Breast epithelium (tissue), 4 donors: ENCODE measurements at regions not wholly inside any gene's neighbourhood (a gene's known extent, or its start where the extent isn't known, plus 50 kb on each side); places are given as distances from the start of the nearest gene placed in this dataset.

ENCODE experiments used
- DNase-seq, 2 donors: peaks; one replicate each; pipeline ENCODE4 v3.0.0-alpha.2; 2019; ENCODE audit warnings: low spot score in 2 of 2
- H3K27ac ChIP-seq, 2 donors: fragments of 200-600 bp; sonication (generic) in 1 of 2; one replicate each; pipeline ENCODE4 v1.5.1; 2016 to 2019; ENCODE audit warnings: mild to moderate bottlenecking in 1 of 2
- H3K27me3 ChIP-seq, 2 donors: fragments of 200-600 bp; sonication (generic) in 1 of 2; one replicate each; pipeline versions ENCODE4 v1.5.1 to v1.6.0; 2017 to 2019; ENCODE audit warnings: control low read depth in 1 of 2, mild to moderate bottlenecking in 1 of 2
- H3K36me3 ChIP-seq: fragments of 200-600 bp; one replicate; pipeline ENCODE4 v1.5.1; 2019
- H3K4me1 ChIP-seq, 2 donors: fragments of 200-600 bp; sonication (generic); one replicate each; pipeline ENCODE4 v1.5.1; 2016 to 2019; ENCODE audit warnings: control low read depth in 1 of 2
- H3K4me3 ChIP-seq, 3 donors: fragments of 200-600 bp; sonication (generic); 1 replicate in 2 of 3; 2 replicates in 1 of 3; pipeline ENCODE4 v1.5.1; 2016 to 2019; ENCODE audit warnings: mild to moderate bottlenecking in 3 of 3, moderate library complexity in 2 of 3
- H3K9me3 ChIP-seq, 2 donors: fragments of 200-600 bp; sonication (generic) in 1 of 2; one replicate each; pipeline ENCODE4 v1.5.1; 2016 to 2019; ENCODE audit warnings: control low read depth in 1 of 2
- POLR2A ChIP-seq: fragments of 450-650 bp; IDR thresholded peaks from one replicate; pipeline ENCODE4 v1.6.1; 2016; ENCODE audit warnings: antibody characterized with exemption, mild to moderate bottlenecking, moderate library complexity
- POLR2AphosphoS5 ChIP-seq, 3 donors: sonication (generic); formaldehyde crosslinking; IDR thresholded peaks; one replicate each; pipeline ENCODE4 v1.6.1; 2017; ENCODE audit warnings: antibody characterized with exemption in 3 of 3
- intact Hi-C: fragments of 100-400 bp; cut with DNase I; formaldehyde crosslinking; loops from one replicate; pipeline ENCODE4 v1.15.1; 2023; ENCODE audit warnings: low total_unique reads
- TF ChIP-seq, protein P1 (sequence below), 3 donors: fragments of 450-650 bp; IDR thresholded peaks; one replicate each; pipeline ENCODE4 v1.5.1; 2016 to 2017; ENCODE audit warnings: antibody characterized with exemption in 3 of 3, mild to moderate bottlenecking in 3 of 3, moderate library complexity in 3 of 3

DNA sequence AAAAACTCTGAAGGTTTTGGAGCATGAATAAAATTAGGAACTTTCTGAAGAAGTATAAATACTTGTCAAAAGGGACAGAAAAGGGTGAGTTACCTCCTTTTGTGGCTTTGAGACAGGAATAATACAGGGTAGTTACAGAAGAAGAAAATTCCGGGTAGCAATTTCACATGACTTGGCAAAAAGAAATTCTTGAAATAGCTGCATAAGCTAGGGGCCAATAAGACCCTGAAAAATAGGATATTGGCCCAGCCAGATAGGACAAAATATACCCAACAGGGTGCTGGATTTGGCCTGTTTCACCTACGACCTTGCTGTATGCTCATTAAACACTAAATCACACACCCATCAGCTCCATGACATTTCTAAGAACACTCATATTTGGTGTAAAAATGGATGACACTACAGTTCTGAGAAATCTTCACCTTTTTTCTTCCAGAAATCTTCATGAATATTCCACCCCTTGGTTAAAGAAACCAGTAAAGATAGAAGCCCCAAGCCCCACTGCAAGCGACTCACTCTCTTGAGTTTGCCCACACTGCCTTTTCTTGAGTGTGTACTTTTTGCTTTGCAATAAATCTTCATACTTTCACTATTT, 362.7 kb downstream of the SEMA3D start:
- DNase-seq, result no peak
- H3K4me1 ChIP-seq, result no peaks in the 10 kb centered on the region

DNA sequence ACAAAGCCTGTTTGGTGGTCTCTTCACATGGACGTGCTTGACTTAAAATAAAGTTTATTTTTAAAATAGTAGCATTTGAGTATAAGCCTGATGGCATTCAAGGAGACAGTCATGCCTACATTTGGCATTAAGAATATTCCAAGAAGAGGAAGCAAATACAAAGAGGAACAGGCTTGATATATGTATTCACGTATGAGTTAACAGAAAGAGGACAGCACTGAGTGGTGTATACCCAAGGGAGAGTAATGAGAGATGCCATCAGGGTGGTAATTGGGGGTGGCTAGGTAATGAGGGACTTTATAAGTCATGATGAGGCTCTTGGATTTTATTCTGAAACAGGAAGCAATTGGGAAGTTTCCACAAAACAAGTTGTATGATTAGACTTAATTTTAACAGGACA, 363.3 kb downstream of the SEMA3D start:
- H3K27me3 ChIP-seq, result no peaks in the 10 kb centered on the region
- no peaks in the 10 kb centered on the region for H3K4me1 ChIP-seq
- no peak overlapping the region for H3K4me3 ChIP-seq
- no peaks in the 10 kb centered on the region for H3K9me3 ChIP-seq
- intact Hi-C loops, result no loop called here
- no peaks in the 10 kb centered on the region for H3K36me3 ChIP-seq
- no peak for DNase-seq
- H3K27ac ChIP-seq, result no peak overlapping the region
- TF ChIP-seq, protein P1, sequence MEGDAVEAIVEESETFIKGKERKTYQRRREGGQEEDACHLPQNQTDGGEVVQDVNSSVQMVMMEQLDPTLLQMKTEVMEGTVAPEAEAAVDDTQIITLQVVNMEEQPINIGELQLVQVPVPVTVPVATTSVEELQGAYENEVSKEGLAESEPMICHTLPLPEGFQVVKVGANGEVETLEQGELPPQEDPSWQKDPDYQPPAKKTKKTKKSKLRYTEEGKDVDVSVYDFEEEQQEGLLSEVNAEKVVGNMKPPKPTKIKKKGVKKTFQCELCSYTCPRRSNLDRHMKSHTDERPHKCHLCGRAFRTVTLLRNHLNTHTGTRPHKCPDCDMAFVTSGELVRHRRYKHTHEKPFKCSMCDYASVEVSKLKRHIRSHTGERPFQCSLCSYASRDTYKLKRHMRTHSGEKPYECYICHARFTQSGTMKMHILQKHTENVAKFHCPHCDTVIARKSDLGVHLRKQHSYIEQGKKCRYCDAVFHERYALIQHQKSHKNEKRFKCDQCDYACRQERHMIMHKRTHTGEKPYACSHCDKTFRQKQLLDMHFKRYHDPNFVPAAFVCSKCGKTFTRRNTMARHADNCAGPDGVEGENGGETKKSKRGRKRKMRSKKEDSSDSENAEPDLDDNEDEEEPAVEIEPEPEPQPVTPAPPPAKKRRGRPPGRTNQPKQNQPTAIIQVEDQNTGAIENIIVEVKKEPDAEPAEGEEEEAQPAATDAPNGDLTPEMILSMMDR (IDR thresholded peaks at IDR 0.05), result no peak
- no peak for TF ChIP-seq POLR2AphosphoS5 (IDR thresholded peaks at IDR 0.05)

More for the DNA sequence above, 362.7 kb downstream of the SEMA3D start:
- Histone ChIP-seq H3K27ac (no peak overlapping the region), H3K36me3 (no peaks in the 10 kb centered on the region), H3K9me3 (no peaks in the 10 kb centered on the region), H3K27me3 (no peaks in the 10 kb centered on the region), H3K4me3 (no peak overlapping the region)
- TF ChIP-seq POLR2A (no peak), POLR2AphosphoS5 (IDR thresholded peaks at IDR 0.05) (no peak)
- TF ChIP-seq, protein P1 (IDR thresholded peaks at IDR 0.05), result no peak
- intact Hi-C loops, result no loop called here

DNA sequence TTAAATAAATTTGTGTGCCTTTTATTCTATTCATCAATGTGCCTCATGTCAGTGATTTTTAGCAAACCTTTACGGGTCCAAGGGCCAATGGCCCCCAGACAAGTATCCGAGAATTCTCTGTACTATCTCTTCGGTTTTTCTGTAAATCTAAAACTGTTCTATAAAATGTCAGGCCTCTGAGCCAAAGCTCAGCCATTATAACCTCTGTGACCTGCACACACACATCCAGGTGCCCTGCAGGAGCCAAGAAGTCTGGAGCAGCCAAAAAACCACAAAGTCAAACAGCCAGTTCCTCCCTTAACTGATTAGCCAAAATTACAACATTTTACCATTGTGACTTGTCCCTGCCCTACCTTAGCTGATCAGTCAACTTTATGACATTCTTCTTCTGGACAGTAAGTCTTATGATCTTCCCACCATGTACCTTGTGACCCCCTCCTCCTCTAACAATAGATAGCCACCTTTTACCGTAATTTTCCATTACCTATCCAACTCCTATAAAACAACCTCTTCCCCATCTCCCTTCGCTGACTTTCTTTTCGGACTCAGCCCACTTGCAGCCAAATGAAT, 363.8 kb downstream of the SEMA3D start:
- Histone ChIP-seq H3K4me3 (no peak overlapping the region), H3K4me1 (no peaks in the 10 kb centered on the region), H3K27ac (no peak overlapping the region), H3K9me3 (no peaks in the 10 kb centered on the region), H3K36me3 (no peaks in the 10 kb centered on the region), H3K27me3 (no peaks in the 10 kb centered on the region)
- DNase-seq, result no peak
- intact Hi-C loops, result no loop called here
- TF ChIP-seq, protein P1 (IDR thresholded peaks at IDR 0.05), result no peak
- TF ChIP-seq POLR2AphosphoS5 (IDR thresholded peaks at IDR 0.05) (no peak), POLR2A (no peak)

DNA sequence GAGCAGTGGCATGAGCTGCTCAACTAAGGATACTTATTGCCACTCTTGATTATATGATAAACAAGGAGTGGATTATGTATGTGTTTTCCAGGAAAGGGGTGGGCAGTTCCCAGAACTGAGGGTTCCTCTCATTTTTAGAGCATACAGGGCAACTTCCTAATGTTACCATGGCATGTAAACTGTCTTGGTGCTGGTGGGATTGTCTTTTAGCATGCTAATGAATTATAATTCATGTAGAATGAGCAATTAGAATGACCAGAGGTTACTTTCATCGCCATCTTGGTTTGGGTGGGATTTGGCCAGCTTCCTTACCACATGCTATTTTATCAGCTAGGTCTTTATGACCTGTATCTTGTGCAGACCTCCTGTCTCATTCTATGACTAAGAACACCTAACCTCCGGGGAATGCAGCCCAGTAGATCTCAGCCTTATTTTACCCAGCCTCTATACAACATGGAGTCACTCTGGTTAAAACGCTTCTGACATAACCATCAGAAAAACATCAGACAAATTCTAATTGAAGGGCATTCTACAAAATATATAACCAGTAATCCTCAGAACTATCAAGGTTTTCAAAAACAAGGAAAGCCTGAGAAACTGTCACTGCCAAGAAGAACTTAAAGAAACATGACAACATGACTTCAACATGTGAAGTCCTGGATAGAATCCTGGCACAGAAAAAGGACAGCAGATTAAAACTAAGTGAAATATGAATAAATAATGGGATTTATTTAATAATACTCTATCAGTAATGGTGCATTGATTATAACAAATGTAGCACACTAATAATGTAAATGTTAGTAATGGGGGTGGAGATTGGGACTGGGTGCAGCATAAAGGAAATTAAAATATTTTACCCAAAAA, 365.0 kb downstream of the SEMA3D start:
- intact Hi-C loops, result no loop called here
- no peaks in the 10 kb centered on the region for H3K4me1 ChIP-seq

DNA sequence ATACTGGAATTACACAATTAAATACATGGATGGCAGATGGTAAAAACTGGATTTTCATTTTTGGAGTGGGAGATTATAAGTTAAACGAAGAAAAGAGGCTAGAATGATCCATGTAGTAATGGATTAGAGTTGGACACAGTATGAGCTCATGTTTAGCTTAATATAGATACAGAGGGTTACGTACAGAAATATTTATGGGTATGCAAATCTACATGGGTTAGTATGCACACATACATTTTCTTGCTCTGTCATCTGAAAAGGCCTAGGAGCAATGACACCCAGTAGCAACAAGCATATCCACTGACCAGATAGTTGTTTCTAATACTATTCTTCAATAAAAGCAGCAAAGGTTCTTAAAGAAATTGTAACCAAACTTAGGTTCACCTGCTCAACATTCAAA, 366.4 kb downstream of the SEMA3D start:
- no peak for TF ChIP-seq POLR2A
- TF ChIP-seq, protein P1 (IDR thresholded peaks at IDR 0.05), result no peak
- TF ChIP-seq POLR2AphosphoS5 (IDR thresholded peaks at IDR 0.05), result no peak
- Histone ChIP-seq H3K4me3 (no peak overlapping the region), H3K27ac (no peak overlapping the region), H3K4me1 (no peaks in the 10 kb centered on the region), H3K27me3 (no peaks in the 10 kb centered on the region), H3K36me3 (no peaks in the 10 kb centered on the region), H3K9me3 (no peaks in the 10 kb centered on the region)
- DNase-seq, result no peak
- intact Hi-C loops, result no loop called here

More for the DNA sequence above, 365.0 kb downstream of the SEMA3D start:
- no peak for DNase-seq
- TF ChIP-seq POLR2AphosphoS5 (IDR thresholded peaks at IDR 0.05), result no peak
- Histone ChIP-seq H3K27ac (no peak overlapping the region), H3K27me3 (no peaks in the 10 kb centered on the region), H3K9me3 (no peaks in the 10 kb centered on the region), H3K4me3 (no peak overlapping the region), H3K36me3 (no peaks in the 10 kb centered on the region)
